Activated CD4-positive, alpha-beta T cell treated with anti-CD3 and anti-CD28 coated beads, Interleukin-2, Interleukin-6, amounts not matched to agents 100 ng/mL and 50 ng/mL, durations not matched to agents 16 hours and 8 hours (primary cell): ENCODE measurements at regions not wholly inside any gene's neighbourhood (a gene's known extent, or its start where the extent isn't known, plus 50 kb on each side); places are given as distances from the start of the nearest gene placed in this dataset.
"Not testable (repeated sequence)": the region's sequence is repeated elsewhere in the genome, so short reads cannot be mapped to it uniquely, and the experiment has no call there.

Experiments
- DNase-seq: peaks from one replicate; pipeline ENCODE4 v3.0.0-alpha.2; 2020

DNA sequence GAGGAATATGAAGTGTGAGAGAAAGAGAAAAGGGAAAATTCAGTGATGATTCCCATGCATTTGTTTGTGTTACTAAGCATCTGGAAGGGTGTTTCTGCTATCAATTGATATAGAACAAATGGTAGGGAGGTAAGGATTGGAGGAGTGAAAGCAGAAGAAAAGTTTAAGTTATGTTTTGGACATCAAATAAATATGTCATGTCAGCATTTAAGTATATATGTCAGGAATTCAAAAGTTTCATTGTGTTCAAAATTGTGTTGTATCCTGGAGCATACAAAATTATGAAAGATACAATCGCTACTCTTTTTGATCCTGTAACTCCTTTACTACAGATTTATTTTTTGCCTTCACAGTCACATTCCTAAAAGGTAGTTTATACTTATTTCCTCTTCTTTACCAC is 885.8 kb downstream of the KCNA4 start:
- DNase-seq, result no peak

DNA sequence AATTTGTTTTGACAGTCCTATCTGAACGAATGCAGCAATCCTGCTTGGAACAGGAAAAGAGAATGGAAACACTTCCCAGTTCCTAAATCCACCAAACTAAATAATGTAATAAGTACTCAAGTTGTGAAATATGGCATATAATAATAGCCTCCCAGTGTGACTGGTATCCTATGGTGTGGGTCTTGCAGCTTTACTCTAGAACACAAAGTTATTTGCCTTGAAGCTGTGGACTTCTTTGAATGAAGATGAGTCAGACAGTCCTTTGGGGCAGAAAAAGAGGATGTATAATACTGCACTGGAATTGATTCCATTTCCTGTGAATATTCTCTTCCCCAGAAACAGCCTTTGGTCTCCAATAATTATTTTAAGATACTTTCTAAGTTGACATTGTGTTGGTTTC is 887.0 kb downstream of the KCNA4 start:
- no peak for DNase-seq

DNA sequence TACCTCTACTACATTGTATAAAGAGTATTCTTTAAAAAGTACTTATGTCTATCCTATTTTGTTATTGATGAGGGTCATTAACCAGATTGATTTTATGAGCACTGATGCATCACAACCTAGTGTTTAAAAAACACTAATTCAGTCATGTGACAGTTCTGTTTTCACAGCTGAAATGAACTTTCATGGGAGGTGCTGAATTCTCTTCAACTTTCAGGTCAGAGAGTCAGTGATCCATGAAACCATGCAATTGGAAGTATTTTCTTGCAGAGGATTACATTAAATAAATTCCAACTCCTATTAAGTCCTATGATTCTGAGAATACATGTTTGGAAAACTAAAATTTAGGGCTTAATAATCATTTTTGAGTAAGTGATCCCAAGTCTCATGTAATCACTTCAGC is 889.4 kb downstream of the KCNA4 start:
- no peak for DNase-seq

DNA sequence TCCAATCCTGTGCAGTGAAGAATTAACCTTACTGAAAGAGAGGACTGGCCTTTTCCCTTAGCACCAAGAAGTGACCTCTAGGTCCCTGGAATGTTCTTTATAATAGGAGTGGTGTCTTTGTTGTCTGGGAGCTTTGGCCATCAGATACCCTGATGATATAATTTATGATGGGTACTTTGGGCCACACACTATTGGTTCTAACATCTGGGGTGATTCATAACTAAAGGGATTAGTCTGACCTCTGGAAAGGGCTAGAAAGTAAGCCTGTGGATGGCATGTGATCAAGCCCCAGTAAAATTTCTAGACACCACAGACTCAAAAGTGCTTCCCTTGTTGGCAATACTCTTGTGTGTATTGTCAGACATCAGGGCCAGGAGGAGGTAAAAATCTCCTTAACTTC is 891.2 kb downstream of the KCNA4 start:
- DNase-seq, result no peak

DNA sequence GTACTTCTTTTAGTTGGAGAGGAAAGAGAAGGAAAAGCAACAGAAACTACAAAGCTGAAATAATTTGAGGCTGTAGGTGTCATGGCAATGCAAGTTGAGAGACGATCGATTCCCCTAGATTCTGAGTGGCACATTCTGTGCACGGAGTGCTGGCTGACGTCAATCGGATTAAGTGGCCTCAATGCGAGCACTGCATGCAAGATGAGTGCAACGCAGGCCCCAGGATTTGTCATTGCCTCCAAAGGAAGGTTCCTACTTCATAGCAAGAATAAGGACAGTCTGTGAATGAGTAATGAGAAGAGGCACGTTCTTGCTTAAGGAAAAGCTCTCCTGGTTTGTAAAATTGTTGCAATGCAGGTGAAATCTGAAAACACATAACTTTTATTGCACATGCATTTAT is 892.4 kb downstream of the KCNA4 start:
- DNase-seq, result no peak

DNA sequence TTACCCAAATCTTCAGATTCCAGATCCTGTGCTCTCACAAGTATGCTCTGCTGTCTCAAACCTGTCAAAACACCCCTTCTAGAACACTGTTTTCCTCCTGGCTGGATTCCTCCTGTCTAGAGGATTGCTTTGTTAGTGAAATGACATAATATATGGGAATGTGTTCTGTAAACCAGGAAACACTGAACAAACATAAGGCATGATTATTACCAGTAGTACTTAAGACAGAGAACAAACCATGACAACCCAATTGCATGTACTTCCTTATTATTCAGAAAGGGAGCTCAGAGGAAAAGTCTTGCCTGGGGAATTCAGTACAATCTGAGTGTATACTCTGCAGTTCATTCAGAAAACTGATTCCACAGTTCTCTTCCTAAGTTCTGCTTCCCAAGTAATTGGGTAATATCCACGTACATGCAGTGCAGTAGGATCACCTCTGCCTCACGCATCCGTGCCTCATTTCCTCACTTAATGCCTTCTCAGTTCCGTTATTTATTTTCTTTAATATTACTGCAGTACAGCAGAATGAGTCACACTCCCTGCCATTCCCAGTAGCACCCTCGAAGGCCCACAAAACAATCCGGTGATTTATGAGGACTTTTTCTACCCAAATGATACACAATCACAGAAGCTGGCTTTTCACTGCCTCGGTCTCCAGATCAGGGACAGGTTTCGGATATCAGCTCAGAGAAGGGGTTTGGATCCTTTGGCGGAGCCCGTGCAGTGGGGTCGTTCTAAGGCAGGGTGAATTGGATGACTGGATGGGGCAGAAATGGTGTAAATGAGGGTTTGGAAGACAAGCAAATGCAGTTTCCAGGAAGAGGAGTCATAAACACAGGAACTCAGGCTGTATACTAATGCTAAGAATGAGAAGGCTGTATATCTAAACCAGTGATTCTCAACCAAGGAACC is 896.9 kb downstream of the KCNA4 start:
- DNase-seq, result no peak

DNA sequence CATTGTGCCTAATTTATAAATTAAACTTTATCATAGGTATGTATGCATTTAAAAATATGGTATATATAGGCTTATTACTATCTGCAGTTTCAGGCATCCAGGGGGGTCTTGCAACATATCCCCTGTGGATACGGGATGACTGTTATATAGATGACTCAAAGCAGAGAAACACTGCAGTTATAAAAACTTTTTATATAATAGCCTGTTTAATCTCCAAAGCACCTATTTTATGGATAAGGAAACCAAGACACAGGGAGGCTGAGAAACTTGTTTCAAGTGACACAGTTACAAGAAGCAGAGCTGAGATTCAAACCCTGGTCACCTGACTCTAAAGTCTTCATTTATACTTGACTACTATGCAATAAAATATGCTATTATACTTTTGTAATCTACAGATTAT is 897.7 kb downstream of the KCNA4 start:
- no peak for DNase-seq

DNA sequence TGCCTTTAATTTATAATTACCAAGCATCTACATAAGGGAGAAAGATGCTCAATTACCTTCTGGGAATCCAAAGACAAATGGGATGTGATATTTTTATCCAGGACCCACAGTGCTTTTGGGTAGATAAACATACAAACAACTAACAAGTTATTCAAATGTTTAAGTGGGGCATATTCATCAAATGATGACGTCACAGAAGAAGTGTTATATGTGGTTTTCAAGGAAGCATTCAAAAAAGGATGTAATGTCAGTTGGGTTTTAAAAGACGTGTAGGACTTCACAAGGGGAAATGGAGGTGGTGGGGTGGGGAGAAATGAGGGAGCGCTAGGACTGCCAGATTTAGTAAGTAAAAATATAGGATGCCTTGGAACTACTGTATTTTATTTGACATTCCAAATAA is 915.9 kb downstream of the KCNA4 start:
- no peak for DNase-seq

DNA sequence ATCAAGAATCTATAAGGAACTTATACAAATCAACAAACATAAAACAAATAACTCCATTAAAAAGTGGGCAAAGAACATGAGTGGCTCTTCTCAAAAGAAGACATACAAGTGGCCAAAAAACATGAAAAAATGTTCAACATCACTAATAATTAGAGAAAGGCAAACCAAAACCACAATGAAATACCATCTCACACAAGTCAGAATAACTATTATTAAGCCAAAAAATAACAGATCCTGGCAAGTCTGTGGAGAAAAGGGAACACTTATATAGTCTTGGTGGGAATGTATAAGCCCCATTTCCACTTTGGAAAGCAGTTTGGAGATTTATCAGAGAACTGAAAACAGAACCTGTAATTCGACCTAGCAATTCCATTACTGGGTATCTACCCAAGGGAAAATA is 921.0 kb downstream of the KCNA4 start:
- DNase-seq, result no peak

DNA sequence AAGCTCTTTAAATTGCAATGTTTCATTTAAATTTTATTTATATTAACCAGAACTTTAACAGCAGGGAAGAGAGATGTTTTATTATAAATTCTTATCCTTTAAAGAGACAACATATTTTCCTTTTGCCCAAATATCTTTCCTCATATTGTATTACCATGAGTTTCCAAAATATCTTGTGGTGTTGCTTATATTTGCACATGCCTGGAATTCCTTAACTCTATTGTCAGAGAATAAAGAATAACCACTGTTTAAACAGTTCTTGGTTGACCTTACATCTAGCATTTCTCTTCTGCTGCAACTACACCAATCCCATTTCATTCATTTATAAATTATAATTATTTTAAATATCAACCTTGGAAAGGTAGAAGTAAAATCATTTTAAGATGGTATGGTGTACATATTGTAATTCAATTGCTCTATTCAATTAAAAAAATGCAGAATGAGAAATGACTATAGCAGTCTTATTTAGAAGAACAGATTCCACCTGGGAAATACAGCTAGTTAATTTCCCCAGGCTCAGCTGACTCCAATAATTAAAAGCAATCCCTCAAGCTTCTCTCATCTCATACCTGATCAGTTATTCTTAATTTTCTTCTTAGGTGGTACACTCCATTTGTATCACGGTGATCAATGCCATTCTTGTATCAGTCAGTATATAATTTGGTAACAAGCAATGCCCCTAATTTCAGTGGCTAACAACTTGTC is 923.3 kb downstream of the KCNA4 start:
- DNase-seq, result no peak

DNA sequence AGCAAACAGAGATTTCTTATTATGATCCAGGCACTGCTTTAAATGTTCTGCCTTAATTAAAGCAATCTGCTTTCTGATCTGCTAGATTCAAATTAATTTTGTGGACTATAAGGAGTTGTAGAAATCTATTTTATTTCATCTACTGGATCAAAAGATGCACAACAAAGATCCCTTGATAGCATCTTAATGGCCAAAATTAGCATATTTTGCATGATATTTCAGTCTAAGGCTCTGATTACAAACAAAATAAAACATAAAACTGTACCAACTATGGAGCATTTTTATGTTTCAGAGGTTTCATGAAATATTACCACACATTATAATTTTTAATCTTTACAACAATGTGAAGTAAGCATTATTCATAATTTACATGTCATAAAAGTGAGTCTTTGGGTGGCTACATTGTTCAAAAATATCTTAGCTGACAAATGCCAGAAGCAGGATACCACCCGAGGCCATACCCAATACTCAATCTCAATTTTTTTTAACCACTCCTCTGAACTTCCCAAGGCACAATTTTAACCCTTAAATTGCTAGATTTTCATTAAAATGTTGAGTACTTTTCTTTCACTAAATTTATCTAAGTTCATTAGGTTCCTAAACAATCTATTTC is 929.5 kb downstream of the KCNA4 start:
- no peak for DNase-seq

DNA sequence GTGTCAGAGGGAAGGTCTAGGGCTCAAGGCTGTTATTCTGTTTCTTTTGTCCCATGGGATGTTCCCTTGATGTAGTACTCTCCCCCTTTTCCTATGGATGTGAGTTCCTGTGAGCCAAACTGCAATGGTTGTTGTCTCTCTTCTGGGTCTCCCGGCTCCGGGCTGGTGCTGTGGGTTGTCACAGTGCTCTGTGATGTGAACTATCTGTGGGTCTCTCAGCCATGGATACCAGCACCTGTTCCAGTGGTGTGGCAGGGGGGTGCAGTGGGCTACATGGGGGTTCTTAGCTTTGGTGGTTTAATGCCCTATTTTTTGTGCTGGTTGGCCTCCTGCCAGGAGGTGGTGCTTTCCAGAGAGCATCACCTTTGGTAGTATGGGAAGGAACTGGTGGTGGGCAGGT is 941.1 kb downstream of the KCNA4 start:
- no peak for DNase-seq

DNA sequence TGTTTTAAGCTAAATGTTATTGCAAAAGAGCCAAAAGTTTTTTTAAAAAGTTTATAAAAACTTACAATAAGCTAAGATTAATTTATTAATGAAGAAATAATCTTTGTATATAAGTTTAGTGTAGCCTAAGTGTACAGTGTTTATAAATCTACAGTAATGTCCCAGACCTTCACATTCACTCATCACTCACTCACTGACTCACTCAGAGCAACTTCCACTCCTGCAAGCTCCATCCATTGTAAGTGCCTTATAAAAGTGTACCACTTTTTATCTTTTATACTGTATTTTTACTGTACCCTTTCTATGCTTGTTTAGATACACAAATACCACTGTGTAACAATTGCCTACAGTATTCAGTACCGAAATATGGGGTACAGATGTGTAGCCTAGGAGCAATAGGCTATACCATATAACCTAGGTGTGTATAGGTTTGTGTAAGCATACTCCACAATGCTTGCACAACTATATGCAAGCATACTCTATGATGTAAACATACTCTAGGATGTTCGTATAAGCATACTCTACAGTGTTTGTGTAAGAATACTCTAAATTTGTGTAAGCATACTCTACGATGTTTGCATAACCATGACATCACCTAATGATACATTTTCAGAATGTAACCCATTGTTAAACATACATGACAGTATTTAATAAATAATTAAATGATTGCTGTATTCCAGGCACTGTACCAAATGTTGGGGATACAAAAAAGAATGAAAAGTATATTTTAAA is 953.0 kb downstream of the KCNA4 start:
- DNase-seq, result no peak

DNA sequence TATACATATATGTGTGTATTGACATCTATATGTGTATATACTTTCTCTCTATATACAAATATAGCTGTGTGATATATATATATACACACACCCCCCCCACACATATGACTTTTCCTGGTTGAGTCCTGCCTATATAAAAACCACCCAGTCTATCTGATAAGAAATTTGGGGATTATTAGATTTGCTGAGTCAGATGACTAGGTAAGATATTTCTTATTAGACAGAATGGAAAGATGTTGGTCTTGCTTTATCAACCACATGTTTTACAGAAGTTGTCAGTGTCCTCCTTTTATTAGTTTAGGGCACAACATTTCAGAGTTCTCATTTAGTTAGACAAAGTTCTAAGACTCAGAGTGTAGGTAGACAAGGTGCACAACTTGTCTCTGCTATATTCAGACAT is 953.3 kb downstream of the METTL15 start:
- DNase-seq, result no peak

DNA sequence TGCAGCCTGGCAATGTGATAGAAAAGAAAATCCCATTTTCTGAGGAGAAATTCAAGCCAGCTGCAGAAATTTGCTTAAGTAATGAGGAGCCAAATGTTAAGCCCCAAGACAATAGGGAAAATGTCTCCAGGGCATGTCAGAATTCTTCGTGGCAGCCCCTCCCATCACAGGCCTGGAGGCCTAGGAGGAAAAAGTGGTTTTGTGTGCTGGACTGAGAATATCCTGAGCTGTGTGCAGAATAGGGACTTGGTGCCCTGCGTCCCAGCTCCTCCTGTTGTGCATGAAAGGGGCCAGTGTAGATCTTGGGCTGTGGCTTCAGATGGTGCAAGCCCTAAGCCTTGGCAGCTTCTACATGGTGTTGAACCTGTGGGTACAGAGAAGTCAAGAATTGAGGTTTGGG is 948.3 kb downstream of the METTL15 start:
- DNase-seq, result not testable (repeated sequence)

DNA sequence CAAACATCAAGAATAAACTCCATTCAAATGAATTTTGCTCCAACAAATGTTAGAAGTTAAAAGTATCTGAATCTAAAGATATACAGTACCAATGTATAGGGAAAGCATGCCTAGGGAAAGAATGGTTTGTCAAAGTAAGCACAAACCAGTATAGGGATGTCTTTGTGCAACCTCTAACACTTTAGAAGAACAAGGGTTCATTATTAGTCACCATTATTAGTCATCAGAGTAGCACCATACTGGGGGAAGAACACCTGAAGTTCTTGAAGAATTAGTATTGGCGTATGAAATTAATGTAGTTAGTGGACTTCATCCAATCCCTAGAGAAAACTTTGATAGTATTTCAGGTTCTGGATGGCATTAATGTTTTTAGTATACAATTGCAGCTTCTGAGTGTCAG is 943.7 kb downstream of the METTL15 start:
- DNase-seq, result no peak

DNA sequence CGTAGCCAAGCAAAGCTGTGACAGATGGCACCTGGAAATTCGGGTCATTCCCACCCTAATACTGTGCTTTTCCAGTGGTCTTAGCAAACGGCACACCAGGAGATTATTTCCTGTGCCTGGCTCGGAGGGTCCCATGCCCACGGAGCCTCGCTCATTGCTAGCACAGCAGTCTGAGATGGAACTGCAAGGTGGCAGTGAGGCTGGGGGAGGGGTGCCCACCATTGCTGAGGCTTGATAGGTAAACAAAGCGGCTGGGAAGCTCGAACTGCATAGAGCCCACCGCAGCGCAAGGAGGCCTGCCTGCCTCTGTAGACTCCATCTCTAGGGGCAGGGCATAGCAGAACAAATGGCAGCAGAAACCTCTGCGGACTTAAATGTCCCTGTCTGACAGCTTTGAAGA is 942.8 kb downstream of the METTL15 start:
- not testable (repeated sequence) for DNase-seq

DNA sequence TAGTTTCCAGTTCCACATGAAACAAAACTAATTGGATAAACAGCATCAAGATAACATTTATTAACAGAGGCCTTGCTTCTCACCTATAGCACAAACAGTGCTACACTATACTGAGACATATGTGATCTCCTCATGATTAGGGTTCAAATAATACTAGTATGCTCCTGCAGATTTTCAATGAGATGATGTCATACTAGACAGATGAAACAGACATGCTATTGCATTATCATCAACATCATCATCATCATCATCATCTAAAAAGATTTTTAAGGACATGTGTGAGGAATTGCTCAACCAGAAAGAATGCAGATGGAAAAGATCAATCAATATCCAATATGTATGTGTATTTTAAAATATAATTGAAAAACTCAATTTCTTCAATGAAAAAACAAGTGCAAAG is 932.3 kb downstream of the METTL15 start:
- DNase-seq, result no peak

DNA sequence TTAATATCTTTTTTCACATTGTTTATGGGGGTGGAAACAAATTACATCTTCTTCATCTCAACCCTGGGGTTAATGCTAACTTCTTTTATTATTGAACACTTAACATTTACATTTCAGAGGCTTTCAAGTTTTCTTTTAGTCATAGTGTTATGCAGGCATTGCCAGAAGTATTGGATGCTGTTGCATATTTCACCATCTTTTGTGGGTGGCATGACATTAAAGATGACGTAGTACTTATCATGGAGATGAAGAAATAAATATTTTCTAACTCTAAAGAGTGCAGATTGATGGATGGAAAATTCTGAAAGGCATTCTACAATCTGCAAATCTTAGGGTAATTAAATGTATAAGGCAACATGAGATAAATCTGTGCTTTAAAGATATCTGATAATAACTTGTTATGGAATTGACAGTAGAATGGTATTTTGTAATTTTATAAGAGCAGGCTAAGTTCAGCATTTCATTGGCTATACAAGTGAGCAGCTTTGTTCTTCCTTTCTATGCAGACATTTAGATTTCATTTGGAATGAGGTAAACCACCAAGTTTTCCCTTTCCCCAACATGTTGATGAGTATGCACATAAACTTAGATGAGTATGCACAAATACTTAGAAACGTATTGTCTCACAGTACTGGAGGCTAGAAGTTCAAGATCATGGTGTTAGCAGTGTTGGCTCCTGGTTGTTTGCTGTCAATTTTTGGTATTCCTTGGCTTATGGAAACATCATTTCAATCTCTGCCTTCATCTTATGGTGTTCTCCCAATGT is 924.4 kb downstream of the METTL15 start:
- no peak for DNase-seq

DNA sequence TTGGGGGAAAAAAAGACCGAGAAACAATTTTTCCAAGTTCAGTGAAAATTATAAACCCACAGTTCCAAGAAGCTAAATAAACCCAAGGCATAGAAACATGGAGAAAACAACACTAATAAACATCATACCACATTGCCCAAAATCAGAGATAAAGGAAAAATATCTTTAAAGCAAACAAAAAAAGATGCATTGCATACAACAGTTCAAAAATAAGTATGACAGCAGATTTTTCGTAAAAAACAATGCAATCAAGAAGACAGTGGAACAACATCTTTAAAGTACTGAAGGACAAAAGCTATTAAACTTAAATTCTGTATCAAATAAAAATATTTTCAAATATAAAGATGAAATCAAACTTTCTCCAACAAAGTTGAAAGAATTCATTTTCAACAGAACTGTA is 921.3 kb downstream of the METTL15 start:
- DNase-seq, result no peak

DNA sequence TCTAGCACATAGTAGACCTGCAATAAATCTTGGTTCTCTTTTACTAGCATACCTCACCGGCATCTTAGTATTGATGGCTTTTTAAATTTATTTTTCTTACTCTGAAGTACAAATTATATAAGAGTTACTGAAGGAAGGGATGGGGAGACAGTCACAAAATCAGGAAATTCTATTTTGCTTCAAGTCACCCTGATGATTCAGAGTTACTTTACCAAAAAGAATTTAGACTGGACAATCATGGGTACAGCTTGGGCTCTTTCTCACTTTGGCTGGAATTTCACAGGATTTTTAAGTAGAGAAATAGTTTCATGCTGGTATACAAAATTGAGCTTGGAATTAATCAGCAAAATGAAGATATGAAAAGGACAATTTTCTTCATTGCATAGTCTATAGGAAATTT is 919.2 kb downstream of the METTL15 start:
- no peak for DNase-seq

DNA sequence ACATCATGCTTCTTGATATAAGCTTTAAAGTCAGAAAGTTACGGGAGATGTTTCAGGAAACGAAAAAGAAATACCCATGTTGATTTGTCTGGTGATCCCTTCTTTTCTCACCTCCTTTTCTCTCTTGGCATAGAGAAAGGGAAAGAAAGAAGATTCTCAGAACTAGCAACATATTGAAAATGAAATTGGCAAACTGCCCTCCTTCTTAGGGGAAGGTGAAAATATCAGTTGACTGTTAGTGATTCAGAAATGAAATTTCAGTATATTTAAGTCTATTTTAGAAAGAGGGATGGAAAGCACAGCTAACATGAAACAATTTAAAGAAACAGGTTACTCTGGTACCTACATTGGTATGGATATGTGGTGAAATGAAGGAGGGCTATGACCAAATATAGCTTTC is 918.1 kb downstream of the METTL15 start:
- no peak for DNase-seq

DNA sequence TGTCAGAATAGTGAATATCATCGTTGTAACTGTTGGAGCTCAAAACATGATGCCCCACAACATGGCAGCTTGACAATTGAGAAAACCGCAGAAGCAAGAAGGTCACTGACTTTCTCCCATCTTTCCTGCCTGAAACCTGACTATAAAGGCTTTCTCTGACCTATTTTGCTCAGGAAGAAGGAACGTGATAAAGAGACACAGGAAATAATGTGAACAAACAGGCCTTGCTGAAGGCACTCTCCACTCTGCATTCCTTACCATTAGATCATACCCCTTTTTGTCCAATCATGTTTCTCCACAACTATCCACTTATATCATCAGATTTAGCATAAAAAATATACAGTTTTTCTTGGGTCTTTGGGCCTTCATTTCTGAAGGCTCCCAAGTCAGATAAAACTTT is 916.8 kb downstream of the METTL15 start:
- DNase-seq, result no peak
